ENCODE measurements at regions not wholly inside any gene's neighbourhood (a gene's known extent, or its start where the extent isn't known, plus 50 kb on each side); places are given as distances from the start of the nearest gene placed in this dataset.

DNA sequence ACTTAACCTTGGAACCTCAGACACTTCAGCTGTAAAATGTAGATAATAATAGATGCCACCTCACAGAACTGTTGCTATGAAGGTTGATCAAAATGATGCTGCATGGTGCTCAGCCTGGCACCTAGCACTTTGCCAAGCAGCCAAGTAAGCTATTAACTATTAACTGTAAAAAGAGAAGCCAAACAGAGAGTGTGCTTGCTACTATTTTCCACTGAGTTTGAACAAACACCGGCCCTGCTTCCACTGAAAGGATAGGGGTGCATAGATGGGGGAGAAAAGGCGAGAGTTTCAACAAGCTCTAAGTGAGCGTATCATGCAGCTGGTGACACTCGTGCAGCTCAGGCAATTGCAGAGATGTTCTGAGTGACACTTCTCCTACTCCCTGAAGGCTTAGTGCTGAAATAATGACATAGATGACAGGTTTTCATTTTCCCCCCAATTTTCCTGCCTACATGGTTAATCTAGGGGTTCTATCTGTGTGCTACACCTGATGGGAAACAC, 78.2 kb downstream of the GPR88 start:
- Histone ChIP-seq H2BK5ac (ENCODE audit: insufficient read length, low read length) (no peak overlapping the region), H2AFZ (ENCODE audit: low read length) (no peak overlapping the region), H4K20me1 (ENCODE audit: control insufficient read depth, insufficient read depth, insufficient read length) (no peaks in the 10 kb centered on the region), H3K18ac (ENCODE audit: insufficient read length, low read depth, low read length) (no peak overlapping the region), H4K5ac (ENCODE audit: insufficient read length, low read depth, low read length) (no peak overlapping the region), H3K4me1 (ENCODE audit: insufficient read depth, low read length) (no peaks in the 10 kb centered on the region), H2BK15ac (ENCODE audit: low read depth, low read length) (no peak overlapping the region), H3K9me3 (ENCODE audit: control insufficient read depth, low read depth, low read length) (no peaks in the 10 kb centered on the region), H2AK5ac (ENCODE audit: insufficient read length, low read length) (no peak overlapping the region), H3K4ac (ENCODE audit: low read depth, low read length) (no peak overlapping the region), H3K27ac (ENCODE audit: insufficient read length, low read depth, low read length) (no peak overlapping the region), H4K91ac (ENCODE audit: insufficient read length, low read depth, low read length) (no peak overlapping the region), H3K79me1 (ENCODE audit: insufficient read depth, low read depth, low read length, poor library complexity, severe bottlenecking) (no peaks in the 10 kb centered on the region), H4K8ac (replicated peaks; ENCODE audit: insufficient read length, low read depth, low read length) (no peak overlapping the region), H3K23me2 (ENCODE audit: insufficient read length, low read depth, low read length, poor library complexity, severe bottlenecking) (no peaks in the 10 kb centered on the region), H3K27me3 (ENCODE audit: insufficient read depth, low read length) (no peaks in the 10 kb centered on the region), H2BK12ac (ENCODE audit: insufficient read length, low read depth, low read length) (no peak overlapping the region), H3K79me2 (ENCODE audit: insufficient read depth, low read length) (no peaks in the 10 kb centered on the region), H3T11ph (ENCODE audit: low read length) (no peak overlapping the region), H3K23ac (ENCODE audit: insufficient read length, low read depth, low read length) (no peak overlapping the region), H2BK20ac (ENCODE audit: low read depth, low read length, poor library complexity, severe bottlenecking) (no peak overlapping the region), H3K14ac (ENCODE audit: insufficient read depth, low read length) (no peak overlapping the region), H3K9ac (ENCODE audit: extremely low read depth, insufficient read length, low read length) (no peak overlapping the region), H3K4me2 (ENCODE audit: insufficient read depth, insufficient read length, low read length) (no peak overlapping the region), H2BK120ac (ENCODE audit: low read depth, low read length, poor library complexity, severe bottlenecking) (no peak overlapping the region), H3K56ac (ENCODE audit: insufficient read length, low read depth, low read length) (no peak overlapping the region)
- Mint-ChIP-seq H3K4me1 (0 out of 4 replicates have a peak, but pooled peaks cover 0 to 3% of the 10 kb centered on the region in 2 experiments), H3K36me3 (ENCODE audit: insufficient read depth in 1 of 3, low read depth in 3 of 3) (no peaks in the 10 kb centered on the region), H3K4me3 (no peak overlapping the region), H3K27ac (no peak overlapping the region), H3K27me3 (ENCODE audit: low read depth) (peaks cover 3% of the 10 kb centered on the region; the same call in 1 of the 2 replicates), H3K9me3 (no peaks in the 10 kb centered on the region)
- DNase-seq, result no peak
- TF ChIP-seq, protein P1, sequence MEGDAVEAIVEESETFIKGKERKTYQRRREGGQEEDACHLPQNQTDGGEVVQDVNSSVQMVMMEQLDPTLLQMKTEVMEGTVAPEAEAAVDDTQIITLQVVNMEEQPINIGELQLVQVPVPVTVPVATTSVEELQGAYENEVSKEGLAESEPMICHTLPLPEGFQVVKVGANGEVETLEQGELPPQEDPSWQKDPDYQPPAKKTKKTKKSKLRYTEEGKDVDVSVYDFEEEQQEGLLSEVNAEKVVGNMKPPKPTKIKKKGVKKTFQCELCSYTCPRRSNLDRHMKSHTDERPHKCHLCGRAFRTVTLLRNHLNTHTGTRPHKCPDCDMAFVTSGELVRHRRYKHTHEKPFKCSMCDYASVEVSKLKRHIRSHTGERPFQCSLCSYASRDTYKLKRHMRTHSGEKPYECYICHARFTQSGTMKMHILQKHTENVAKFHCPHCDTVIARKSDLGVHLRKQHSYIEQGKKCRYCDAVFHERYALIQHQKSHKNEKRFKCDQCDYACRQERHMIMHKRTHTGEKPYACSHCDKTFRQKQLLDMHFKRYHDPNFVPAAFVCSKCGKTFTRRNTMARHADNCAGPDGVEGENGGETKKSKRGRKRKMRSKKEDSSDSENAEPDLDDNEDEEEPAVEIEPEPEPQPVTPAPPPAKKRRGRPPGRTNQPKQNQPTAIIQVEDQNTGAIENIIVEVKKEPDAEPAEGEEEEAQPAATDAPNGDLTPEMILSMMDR (conservative IDR thresholded peaks at IDR 0.05), result no peak
- no CpG with 5 or more reads among the region's 4 CpGs for WGBS (ENCODE audit: extremely low coverage, insufficient read length, low lambda C conversion rate)

All from H9 (cell line).